ENCODE measurements at regions not wholly inside any gene's neighbourhood (a gene's known extent, or its start where the extent isn't known, plus 50 kb on each side); places are given as distances from the start of the nearest gene placed in this dataset.

DNA sequence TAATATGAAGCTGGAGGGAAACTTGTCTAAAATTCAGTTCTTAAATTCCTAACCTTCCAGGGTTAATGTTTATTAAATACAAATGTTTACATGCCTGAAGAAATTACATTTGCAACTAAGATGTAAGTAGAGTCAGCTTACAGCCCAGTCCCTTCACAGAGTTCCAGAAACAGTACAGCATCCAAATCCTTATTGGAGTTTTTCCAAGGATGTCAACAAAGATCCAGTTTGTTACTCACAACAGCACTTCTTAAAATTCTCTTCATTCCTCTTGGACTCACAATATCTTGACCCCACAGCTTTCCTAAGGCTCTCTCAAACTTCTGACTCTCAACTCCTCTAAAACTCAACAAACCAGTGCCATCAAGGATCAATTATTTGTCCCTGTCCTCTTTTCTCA, 50.1 kb upstream of the RWDD3 start:
- TF ChIP-seq, protein P1, sequence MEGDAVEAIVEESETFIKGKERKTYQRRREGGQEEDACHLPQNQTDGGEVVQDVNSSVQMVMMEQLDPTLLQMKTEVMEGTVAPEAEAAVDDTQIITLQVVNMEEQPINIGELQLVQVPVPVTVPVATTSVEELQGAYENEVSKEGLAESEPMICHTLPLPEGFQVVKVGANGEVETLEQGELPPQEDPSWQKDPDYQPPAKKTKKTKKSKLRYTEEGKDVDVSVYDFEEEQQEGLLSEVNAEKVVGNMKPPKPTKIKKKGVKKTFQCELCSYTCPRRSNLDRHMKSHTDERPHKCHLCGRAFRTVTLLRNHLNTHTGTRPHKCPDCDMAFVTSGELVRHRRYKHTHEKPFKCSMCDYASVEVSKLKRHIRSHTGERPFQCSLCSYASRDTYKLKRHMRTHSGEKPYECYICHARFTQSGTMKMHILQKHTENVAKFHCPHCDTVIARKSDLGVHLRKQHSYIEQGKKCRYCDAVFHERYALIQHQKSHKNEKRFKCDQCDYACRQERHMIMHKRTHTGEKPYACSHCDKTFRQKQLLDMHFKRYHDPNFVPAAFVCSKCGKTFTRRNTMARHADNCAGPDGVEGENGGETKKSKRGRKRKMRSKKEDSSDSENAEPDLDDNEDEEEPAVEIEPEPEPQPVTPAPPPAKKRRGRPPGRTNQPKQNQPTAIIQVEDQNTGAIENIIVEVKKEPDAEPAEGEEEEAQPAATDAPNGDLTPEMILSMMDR (IDR thresholded peaks at IDR 0.05): no peak
- no peak for TF ChIP-seq POLR2AphosphoS5 (IDR thresholded peaks at IDR 0.05)
